NOMO-1 treated with DMSO at 0.1 percent for 48 hours (cell line): ENCODE measurements at regions not wholly inside any gene's neighbourhood (a gene's known extent, or its start where the extent isn't known, plus 50 kb on each side); places are given as distances from the start of the nearest gene placed in this dataset.
A peak's percentile ranks its signal among the peaks of the same experiment; 100 is the strongest.
"Not testable (repeated sequence)": the region's sequence is repeated elsewhere in the genome, so short reads cannot be mapped to it uniquely, and the experiment has no call there.

Source experiments
- DNase-seq: peaks from one replicate; lab custom pipeline; 2025; ENCODE audit not compliant: unreplicated experiment; lab: John Stamatoyannopoulos, UW

GRCh38 chr1:60292140-60292539 lies 218.6 kb upstream of the C1orf87 start:
- no peak for DNase-seq

GRCh38 chr1:60290393-60290792 lies 216.8 kb upstream of the C1orf87 start:
- DNase-seq, result no peak

GRCh38 chr1:60287536-60287935 lies 214.0 kb upstream of the C1orf87 start:
- DNase-seq, result no peak

GRCh38 chr1:60283690-60284089 lies 210.1 kb upstream of the C1orf87 start:
- no peak for DNase-seq

- DNase-seq, result peak; percentile 43
These were observed 207.9 kb upstream of the C1orf87 start for GRCh38 chr1:60281360-60281932.

- DNase-seq, result no peak
These were observed 207.2 kb upstream of the C1orf87 start for GRCh38 chr1:60280819-60281218.

- DNase-seq, result no peak
These were observed 206.7 kb upstream of the C1orf87 start for GRCh38 chr1:60280256-60280655.

GRCh38 chr1:60279798-60280197 lies 206.2 kb upstream of the C1orf87 start:
- DNase-seq, result no peak

GRCh38 chr1:60277269-60277668 lies 203.7 kb upstream of the C1orf87 start:
- no peak for DNase-seq

- DNase-seq, result no peak
These were observed 201.1 kb upstream of the C1orf87 start for GRCh38 chr1:60274422-60275290.

- no peak for DNase-seq
These were observed 199.6 kb upstream of the C1orf87 start for GRCh38 chr1:60273185-60273584.

- DNase-seq, result no peak
These were observed 197.5 kb upstream of the C1orf87 start for GRCh38 chr1:60271041-60271440.

GRCh38 chr1:60268451-60268850 lies 194.9 kb upstream of the C1orf87 start:
- no peak for DNase-seq

- no peak for DNase-seq
These were observed 192.3 kb upstream of the C1orf87 start for GRCh38 chr1:60265560-60266535.

- DNase-seq, result no peak
These were observed 189.1 kb upstream of the C1orf87 start for GRCh38 chr1:60262701-60263100.

- DNase-seq, result no peak
These were observed 184.0 kb upstream of the C1orf87 start for GRCh38 chr1:60257531-60257930.

- no peak for DNase-seq
These were observed 182.0 kb upstream of the C1orf87 start for GRCh38 chr1:60255565-60255964.

- no peak for DNase-seq
These were observed 177.9 kb upstream of the C1orf87 start for GRCh38 chr1:60251426-60251825.

- not testable (repeated sequence) for DNase-seq
These were observed 173.9 kb upstream of the C1orf87 start for GRCh38 chr1:60247467-60247866.

GRCh38 chr1:60245324-60245723 lies 171.8 kb upstream of the C1orf87 start:
- DNase-seq, result no peak

- no peak for DNase-seq
These were observed 171.3 kb upstream of the C1orf87 start for GRCh38 chr1:60244906-60245305.
